A549 (cell line): ENCODE measurements at regions not wholly inside any gene's neighbourhood (a gene's known extent, or its start where the extent isn't known, plus 50 kb on each side); places are given as distances from the start of the nearest gene placed in this dataset.
A peak's percentile ranks its signal among the peaks of the same experiment; 100 is the strongest.

ENCODE experiments used
- ATAC-seq, 2 experiments: fragments of 200-7000 bp in 1 of 2; fragments of >200 bp in 1 of 2; cut with Nextera tagmentation in 1 of 2; cut with Tn5 transposase in 1 of 2; 3 replicates each; pipeline versions ENCODE4 v1.8.0 to v1.9.1; 2018 to 2020; ENCODE audit warnings: mild to moderate bottlenecking in 1 of 2, moderate library complexity in 1 of 2
- CTCF ChIA-PET: fragments of 300-600 bp; sonication (Branson Sonifier 250); formaldehyde crosslinking; extraction: SDS; loops from one replicate; lab custom pipeline; 2021; ENCODE audit warnings: antibody characterized with exemption, inconsistent platforms; lab: Yijun Ruan, JAX
- POLR2A ChIA-PET: fragments of 350-600 bp; formaldehyde crosslinking; extraction: SDS; loops from one replicate; lab custom pipeline; 2021; ENCODE audit warnings: antibody characterized with exemption, inconsistent platforms; lab: Yijun Ruan, JAX
- DNase-seq, 2 experiments: peaks; one replicate each; pipeline versions ENCODE4 v3.0.0 to v3.0.0-alpha.2; 2011 to 2016; ENCODE audit warnings: low read depth in 1 of 2, low spot score in 1 of 2
- FAIRE-seq: peaks from 2 replicates; lab custom pipeline; 2011; peaks lifted over from hg19 to GRCh38; lab: Jason Lieb, UNC
- H3K27ac ChIP-seq, 2 experiments: fragments of >200 bp; sonication (Bioruptor Twin); formaldehyde crosslinking; 3 replicates each; pipeline ENCODE4 v1.5.1; 2016 to 2017
- H3K4me1 ChIP-seq: fragments of >200 bp; sonication (Bioruptor Twin); formaldehyde crosslinking; 3 replicates; pipeline ENCODE4 v1.6.1; 2016
- H3K4me2 ChIP-seq: fragments of >200 bp; sonication (Bioruptor Twin); formaldehyde crosslinking; 3 replicates; pipeline ENCODE4 v1.6.1; 2016
- H3K4me3 ChIP-seq: fragments of >200 bp; sonication (Bioruptor Twin); formaldehyde crosslinking; 3 replicates; pipeline ENCODE4 v1.5.1; 2016
- H3K9me3 ChIP-seq: fragments of >200 bp; sonication (Bioruptor Twin); formaldehyde crosslinking; 3 replicates; pipeline ENCODE4 v1.6.1; 2016
- CEBPB ChIP-seq, 2 experiments: fragments of >200 bp in 1 of 2; sonication (Bioruptor Twin) in 1 of 2; formaldehyde crosslinking in 1 of 2; IDR thresholded peaks; 2 replicates each; pipeline ENCODE4 v1.6.1; 2012 to 2016
- EP300 ChIP-seq, 2 experiments: fragments of >200 bp; sonication (Bioruptor Twin); formaldehyde crosslinking; IDR thresholded peaks; 2 replicates in 1 of 2; 3 replicates in 1 of 2; pipeline ENCODE4 v1.6.1; 2016 to 2017
- FOSL2 ChIP-seq, 2 experiments: fragments of 450-650 bp in 1 of 2; fragments of >200 bp in 1 of 2; sonication (Bioruptor Twin) in 1 of 2; formaldehyde crosslinking; IDR thresholded peaks; 2 replicates each; pipeline versions ENCODE4 v1.5.0 to v1.6.1; 2016 to 2020; ENCODE audit warnings: mild to moderate bottlenecking in 1 of 2, moderate library complexity in 1 of 2
- FOXS1 ChIP-seq: fragments of 250-450 bp; sonication (Bioruptor Pico); IDR thresholded peaks from 2 replicates; pipeline ENCODE4 v1.5.0; 2020; ENCODE audit warnings: mild to moderate bottlenecking, moderate library complexity
- HOXA7 ChIP-seq: fragments of 250-450 bp; sonication (Bioruptor Pico); IDR thresholded peaks from 2 replicates; pipeline ENCODE4 v1.5.0; 2020; ENCODE audit warnings: mild to moderate bottlenecking, moderate library complexity
- HOXB13 ChIP-seq: fragments of 250-450 bp; sonication (Bioruptor Pico); IDR thresholded peaks from 2 replicates; pipeline ENCODE4 v1.5.0; 2020; ENCODE audit warnings: low read depth, mild to moderate bottlenecking, moderate library complexity
- JUNB ChIP-seq: fragments of >200 bp; sonication (Bioruptor Twin); formaldehyde crosslinking; IDR thresholded peaks from 2 replicates; pipeline ENCODE4 v1.6.1; 2016
- MAZ ChIP-seq: fragments of 150-350 bp; IDR thresholded peaks from 2 replicates; pipeline ENCODE4 v1.6.1; 2014; ENCODE audit warnings: antibody characterized with exemption, low read depth, low read length, borderline replicate concordance
- NFE2L2 ChIP-seq: fragments of 150-350 bp; conservative IDR thresholded peaks from 2 replicates; pipeline ENCODE4 v1.6.1; 2014; ENCODE audit warnings: low read length
- NPAS2 ChIP-seq: fragments of 250-450 bp; sonication (Bioruptor Pico); IDR thresholded peaks from 2 replicates; pipeline ENCODE4 v1.8.0; 2022; ENCODE audit warnings: mild to moderate bottlenecking, moderate library complexity, borderline replicate concordance
- PHF8 ChIP-seq: fragments of 200-600 bp; sonication (generic); IDR thresholded peaks from 2 replicates; pipeline ENCODE4 v1.6.1; 2016; ENCODE audit warnings: low read depth, mild to moderate bottlenecking, antibody characterized with exemption, moderate library complexity, borderline replicate concordance
- RAD21 ChIP-seq, 2 experiments: fragments of >200 bp in 1 of 2; sonication (Bioruptor Twin) in 1 of 2; formaldehyde crosslinking in 1 of 2; IDR thresholded peaks in 1 of 2; conservative IDR thresholded peaks in 1 of 2; 2 replicates in 1 of 2; 3 replicates in 1 of 2; pipeline ENCODE4 v1.6.1; 2012 to 2018; ENCODE audit warnings: inconsistent platforms in 1 of 2
- RFX5 ChIP-seq: fragments of 450-650 bp; IDR thresholded peaks from 2 replicates; pipeline ENCODE4 v1.7.1; 2014; ENCODE audit warnings: antibody characterized with exemption, mild to moderate bottlenecking, moderate library complexity
- SREBF2 ChIP-seq: fragments of 450-650 bp; IDR thresholded peaks from 2 replicates; pipeline ENCODE4 v1.6.1; 2014; ENCODE audit warnings: mild to moderate bottlenecking, moderate library complexity
- TP53 ChIP-seq: fragments of 250-450 bp; sonication (Bioruptor Pico); IDR thresholded peaks from 2 replicates; pipeline ENCODE4 v1.5.0; 2021; ENCODE audit warnings: mild to moderate bottlenecking, moderate library complexity
- ZSCAN20 ChIP-seq: fragments of 250-450 bp; sonication (Bioruptor Pico); IDR thresholded peaks from 2 replicates; pipeline ENCODE4 v1.8.0; 2022; ENCODE audit warnings: mild to moderate bottlenecking, moderate library complexity
- WGBS: methylation state at CpG from one replicate; pipeline ENCODE4 v1.1.6; 2017; ENCODE audit errors: missing lambda C conversion rate; 5-methylcytosine and 5-hydroxymethylcytosine counted together
- TF ChIP-seq, protein P1 (sequence below): fragments of 250-450 bp; sonication (Bioruptor Pico); IDR thresholded peaks from 2 replicates; pipeline ENCODE4 v1.5.0; 2020; ENCODE audit warnings: low read depth, mild to moderate bottlenecking, moderate library complexity
- TF ChIP-seq, protein P2 (sequence below): fragments of 150-350 bp; IDR thresholded peaks from 2 replicates; pipeline ENCODE4 v1.6.1; 2014; ENCODE audit warnings: low read depth, mild to moderate bottlenecking, low read length
- TF ChIP-seq, protein P3 (sequence below): fragments of 450-650 bp; IDR thresholded peaks from 2 replicates; pipeline ENCODE4 v1.6.1; 2014; ENCODE audit warnings: antibody characterized with exemption
- TF ChIP-seq, protein P4 (sequence below): fragments of >200 bp; sonication (Bioruptor Twin); formaldehyde crosslinking; IDR thresholded peaks from 2 replicates; pipeline ENCODE4 v1.6.1; 2016
- TF ChIP-seq, protein P5 (sequence below): fragments of >200 bp; sonication (Bioruptor Twin); formaldehyde crosslinking; IDR thresholded peaks from 3 replicates; pipeline ENCODE4 v1.5.1; 2016
- TF ChIP-seq, protein P6 (sequence below): fragments of 250-450 bp; sonication (Bioruptor Pico); IDR thresholded peaks from 2 replicates; pipeline ENCODE4 v1.5.0; 2021; ENCODE audit warnings: mild to moderate bottlenecking, moderate library complexity, borderline replicate concordance

DNA sequence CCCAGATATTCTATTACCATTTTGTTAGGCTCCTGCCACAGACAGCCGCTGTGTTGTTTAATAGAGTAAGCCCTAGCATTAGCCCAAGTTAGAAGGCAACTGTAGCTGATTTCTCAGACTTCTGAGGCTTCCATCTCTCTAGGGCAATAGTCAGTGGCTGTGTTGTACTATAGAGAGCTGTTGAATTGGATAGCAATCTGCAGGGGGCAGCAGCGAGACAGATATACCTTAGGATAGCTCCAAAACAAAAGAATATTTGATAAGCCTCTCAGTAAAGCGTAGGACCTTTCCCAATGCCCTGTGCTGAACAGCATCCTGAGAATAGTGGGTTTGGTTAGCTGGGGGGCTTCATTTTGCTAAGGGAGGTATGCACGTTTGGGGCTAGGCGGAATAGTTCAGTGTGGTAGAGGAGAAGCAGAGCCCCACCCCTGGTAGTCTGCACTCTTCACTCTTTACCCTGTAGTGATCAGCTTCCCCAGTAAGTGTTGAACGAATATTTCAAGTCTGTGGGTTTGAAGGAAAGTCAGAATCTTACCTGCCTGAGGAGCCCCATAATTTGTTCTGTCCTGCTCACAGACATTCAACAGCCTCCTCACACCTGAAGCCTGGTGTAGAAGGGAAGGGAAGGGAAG lies 515.1 kb downstream of the INSC start:
- no peak overlapping the region for H3K4me3 ChIP-seq
- TF ChIP-seq, protein P1, sequence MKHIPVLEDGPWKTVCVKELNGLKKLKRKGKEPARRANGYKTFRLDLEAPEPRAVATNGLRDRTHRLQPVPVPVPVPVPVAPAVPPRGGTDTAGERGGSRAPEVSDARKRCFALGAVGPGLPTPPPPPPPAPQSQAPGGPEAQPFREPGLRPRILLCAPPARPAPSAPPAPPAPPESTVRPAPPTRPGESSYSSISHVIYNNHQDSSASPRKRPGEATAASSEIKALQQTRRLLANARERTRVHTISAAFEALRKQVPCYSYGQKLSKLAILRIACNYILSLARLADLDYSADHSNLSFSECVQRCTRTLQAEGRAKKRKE (CRISPR knock-in tag): no peak
- TF ChIP-seq NFE2L2 (no peak), HOXA7 (CRISPR knock-in tag) (no peak), RAD21 (conservative IDR thresholded peaks at IDR 0.05 in 1 of 2, IDR thresholded peaks at IDR 0.05 in 1 of 2) (no peak), SREBF2 (no peak), PHF8 (no peak), FOXS1 (CRISPR knock-in tag) (no peak), FOSL2 (IDR thresholded peaks at IDR 0.05) (no peak), FOSL2 (CRISPR knock-in tag; IDR thresholded peaks at IDR 0.05) (no peak), CEBPB (IDR thresholded peaks at IDR 0.05) (no peak), RFX5 (no peak)
- TF ChIP-seq, protein P2, sequence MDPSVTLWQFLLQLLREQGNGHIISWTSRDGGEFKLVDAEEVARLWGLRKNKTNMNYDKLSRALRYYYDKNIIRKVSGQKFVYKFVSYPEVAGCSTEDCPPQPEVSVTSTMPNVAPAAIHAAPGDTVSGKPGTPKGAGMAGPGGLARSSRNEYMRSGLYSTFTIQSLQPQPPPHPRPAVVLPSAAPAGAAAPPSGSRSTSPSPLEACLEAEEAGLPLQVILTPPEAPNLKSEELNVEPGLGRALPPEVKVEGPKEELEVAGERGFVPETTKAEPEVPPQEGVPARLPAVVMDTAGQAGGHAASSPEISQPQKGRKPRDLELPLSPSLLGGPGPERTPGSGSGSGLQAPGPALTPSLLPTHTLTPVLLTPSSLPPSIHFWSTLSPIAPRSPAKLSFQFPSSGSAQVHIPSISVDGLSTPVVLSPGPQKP: no peak
- peak in 1 of 2 experiments; percentile 33 for DNase-seq
- no peak overlapping the region for H3K27ac ChIP-seq
- ATAC-seq: peak; percentile 72 to 76; a peak in 5 of 6 replicates
- no peaks in the 10 kb centered on the region for H3K4me1 ChIP-seq
- WGBS: 4% methylated on average over 6 of the region's 6 CpGs
- no peak for FAIRE-seq
- no peak overlapping the region for H3K4me2 ChIP-seq
- POLR2A ChIA-PET: no interaction called here
- H3K9me3 ChIP-seq: no peaks in the 10 kb centered on the region
- CTCF ChIA-PET: interaction anchor here (0.9 to 1.6 kb wide), 6 partner anchors 10 to 37 kb away, joined by 3 to 6 read pairs (median 3); no protein-coding TSS in a partner anchor

DNA sequence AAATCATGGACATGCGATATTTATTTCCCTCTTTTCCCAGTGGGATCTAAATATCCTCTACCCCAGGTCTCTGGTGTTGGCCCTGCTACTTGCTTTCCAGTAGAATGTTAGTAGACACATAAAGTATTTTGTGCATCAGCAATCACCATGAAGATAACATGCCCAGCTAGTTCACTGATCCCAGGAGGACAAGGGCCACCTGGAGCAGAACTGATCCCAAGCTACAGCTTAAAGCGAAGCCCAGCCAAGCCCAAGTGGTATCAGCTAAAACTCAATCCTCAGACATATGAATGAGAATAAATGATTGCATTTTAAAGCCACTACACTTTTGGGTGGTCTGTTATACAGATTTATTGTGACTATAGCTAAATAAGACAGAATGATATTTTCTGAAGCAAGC lies 516.2 kb downstream of the INSC start:
- no peak for FAIRE-seq
- POLR2A ChIA-PET: no interaction called here
- H3K9me3 ChIP-seq: no peaks in the 10 kb centered on the region
- TF ChIP-seq ZSCAN20: no peak
- TF ChIP-seq, protein P1 (CRISPR knock-in tag): no peak
- no peak for TF ChIP-seq RAD21 (conservative IDR thresholded peaks at IDR 0.05 in 1 of 2, IDR thresholded peaks at IDR 0.05 in 1 of 2)
- TF ChIP-seq, all 56 proteins: peak for 0
- ATAC-seq: no peak
- Histone ChIP-seq H3K4me2 (no peak overlapping the region), H3K27ac (no peak overlapping the region), H3K4me1 (no peaks in the 10 kb centered on the region), H3K4me3 (no peak overlapping the region)
- CTCF ChIA-PET: interaction anchor here (1.0 to 1.1 kb wide), 3 partner anchors 9 to 982 kb away, joined by 3 read pairs; no protein-coding TSS in a partner anchor
- 8% methylated on average over 2 of the region's 2 CpGs for WGBS
- no peak for DNase-seq

DNA sequence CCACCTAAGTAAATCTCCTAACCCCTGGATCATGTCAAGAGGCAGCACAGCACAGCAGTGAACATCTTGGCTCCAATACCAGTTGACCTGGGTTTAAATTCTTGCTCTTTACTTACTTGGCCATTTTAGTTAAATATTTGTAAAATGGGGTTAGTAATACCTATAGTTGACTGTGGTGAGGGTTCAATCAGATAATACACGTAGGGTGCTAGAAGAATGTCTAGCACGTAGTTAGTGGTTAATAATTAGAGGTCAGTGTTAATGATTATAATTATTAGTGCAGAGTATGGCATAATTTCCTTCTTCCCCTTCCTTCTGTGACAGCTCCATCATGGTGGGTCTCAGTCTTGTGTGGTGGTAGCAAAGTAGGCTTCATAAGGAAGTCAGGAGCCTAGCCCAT lies 520.8 kb downstream of the INSC start:
- WGBS: 5% methylated on average over 2 of the region's 2 CpGs
- ChIA-PET POLR2A (no interaction called here), CTCF (interaction anchor here (1.3 kb wide), 1 partner anchor 15 kb away, joined by 3 read pairs; no protein-coding TSS in a partner anchor)
- Histone ChIP-seq H3K4me3 (no peak overlapping the region), H3K27ac (no peak overlapping the region), H3K4me1 (no peaks in the 10 kb centered on the region), H3K9me3 (no peaks in the 10 kb centered on the region), H3K4me2 (no peak overlapping the region)
- no peak for FAIRE-seq
- DNase-seq: no peak
- ATAC-seq: no peak
- TF ChIP-seq NPAS2 (CRISPR knock-in tag) (no peak), HOXA7 (CRISPR knock-in tag) (no peak), HOXB13 (CRISPR knock-in tag) (no peak), MAZ (no peak), TP53 (CRISPR knock-in tag) (no peak), FOXS1 (CRISPR knock-in tag) (no peak), EP300 (IDR thresholded peaks at IDR 0.05) (no peak), JUNB (no peak)
- TF ChIP-seq, protein P3, sequence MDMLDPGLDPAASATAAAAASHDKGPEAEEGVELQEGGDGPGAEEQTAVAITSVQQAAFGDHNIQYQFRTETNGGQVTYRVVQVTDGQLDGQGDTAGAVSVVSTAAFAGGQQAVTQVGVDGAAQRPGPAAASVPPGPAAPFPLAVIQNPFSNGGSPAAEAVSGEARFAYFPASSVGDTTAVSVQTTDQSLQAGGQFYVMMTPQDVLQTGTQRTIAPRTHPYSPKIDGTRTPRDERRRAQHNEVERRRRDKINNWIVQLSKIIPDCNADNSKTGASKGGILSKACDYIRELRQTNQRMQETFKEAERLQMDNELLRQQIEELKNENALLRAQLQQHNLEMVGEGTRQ: no peak
- TF ChIP-seq, protein P4, sequence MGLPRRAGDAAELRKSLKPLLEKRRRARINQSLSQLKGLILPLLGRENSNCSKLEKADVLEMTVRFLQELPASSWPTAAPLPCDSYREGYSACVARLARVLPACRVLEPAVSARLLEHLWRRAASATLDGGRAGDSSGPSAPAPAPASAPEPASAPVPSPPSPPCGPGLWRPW: no peak
- TF ChIP-seq, protein P5, sequence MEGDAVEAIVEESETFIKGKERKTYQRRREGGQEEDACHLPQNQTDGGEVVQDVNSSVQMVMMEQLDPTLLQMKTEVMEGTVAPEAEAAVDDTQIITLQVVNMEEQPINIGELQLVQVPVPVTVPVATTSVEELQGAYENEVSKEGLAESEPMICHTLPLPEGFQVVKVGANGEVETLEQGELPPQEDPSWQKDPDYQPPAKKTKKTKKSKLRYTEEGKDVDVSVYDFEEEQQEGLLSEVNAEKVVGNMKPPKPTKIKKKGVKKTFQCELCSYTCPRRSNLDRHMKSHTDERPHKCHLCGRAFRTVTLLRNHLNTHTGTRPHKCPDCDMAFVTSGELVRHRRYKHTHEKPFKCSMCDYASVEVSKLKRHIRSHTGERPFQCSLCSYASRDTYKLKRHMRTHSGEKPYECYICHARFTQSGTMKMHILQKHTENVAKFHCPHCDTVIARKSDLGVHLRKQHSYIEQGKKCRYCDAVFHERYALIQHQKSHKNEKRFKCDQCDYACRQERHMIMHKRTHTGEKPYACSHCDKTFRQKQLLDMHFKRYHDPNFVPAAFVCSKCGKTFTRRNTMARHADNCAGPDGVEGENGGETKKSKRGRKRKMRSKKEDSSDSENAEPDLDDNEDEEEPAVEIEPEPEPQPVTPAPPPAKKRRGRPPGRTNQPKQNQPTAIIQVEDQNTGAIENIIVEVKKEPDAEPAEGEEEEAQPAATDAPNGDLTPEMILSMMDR: no peak
- TF ChIP-seq, protein P6, sequence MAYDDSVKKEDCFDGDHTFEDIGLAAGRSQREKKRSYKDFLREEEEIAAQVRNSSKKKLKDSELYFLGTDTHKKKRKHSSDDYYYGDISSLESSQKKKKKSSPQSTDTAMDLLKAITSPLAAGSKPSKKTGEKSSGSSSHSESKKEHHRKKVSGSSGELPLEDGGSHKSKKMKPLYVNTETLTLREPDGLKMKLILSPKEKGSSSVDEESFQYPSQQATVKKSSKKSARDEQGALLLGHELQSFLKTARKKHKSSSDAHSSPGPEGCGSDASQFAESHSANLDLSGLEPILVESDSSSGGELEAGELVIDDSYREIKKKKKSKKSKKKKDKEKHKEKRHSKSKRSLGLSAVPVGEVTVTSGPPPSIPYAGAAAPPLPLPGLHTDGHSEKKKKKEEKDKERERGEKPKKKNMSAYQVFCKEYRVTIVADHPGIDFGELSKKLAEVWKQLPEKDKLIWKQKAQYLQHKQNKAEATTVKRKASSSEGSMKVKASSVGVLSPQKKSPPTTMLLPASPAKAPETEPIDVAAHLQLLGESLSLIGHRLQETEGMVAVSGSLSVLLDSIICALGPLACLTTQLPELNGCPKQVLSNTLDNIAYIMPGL: no peak
